DND-41 (cell line): ENCODE measurements at regions not wholly inside any gene's neighbourhood (a gene's known extent, or its start where the extent isn't known, plus 50 kb on each side); places are given as distances from the start of the nearest gene placed in this dataset.

Experiments used
- ATAC-seq: fragments of 200-7000 bp; cut with Tn5 transposase; 3 replicates; pipeline ENCODE4 v1.9.1; 2021; ENCODE audit warnings: low read depth; ENCODE audit not compliant: insufficient read depth
- DNase-seq: peaks from one replicate; pipeline ENCODE4 v3.0.0-alpha.2; 2020
- H2AFZ ChIP-seq: 2 replicates; pipeline ENCODE4 v1.6.0; 2012; ENCODE audit warnings: low read depth, low read length
- H3K27ac ChIP-seq: 2 replicates; pipeline ENCODE4 v1.5.1; 2012; ENCODE audit warnings: low read length, inconsistent platforms
- H3K27me3 ChIP-seq: fragments of 200-600 bp; sonication (generic); 2 replicates; pipeline ENCODE4 v1.6.0; 2012; ENCODE audit warnings: low read length, mild to moderate bottlenecking, inconsistent platforms; ENCODE audit not compliant: insufficient read depth, poor library complexity
- H3K36me3 ChIP-seq: 2 replicates; pipeline ENCODE4 v1.5.1; 2012; ENCODE audit warnings: low read length, inconsistent platforms; ENCODE audit not compliant: insufficient read depth
- H3K4me1 ChIP-seq: 2 replicates; pipeline ENCODE4 v1.5.1; 2012; ENCODE audit warnings: mild to moderate bottlenecking, low read length; ENCODE audit not compliant: insufficient read depth
- H3K4me2 ChIP-seq: 2 replicates; pipeline ENCODE4 v1.6.0; 2012; ENCODE audit warnings: mild to moderate bottlenecking, moderate library complexity, low read length, inconsistent platforms; ENCODE audit not compliant: insufficient read depth
- H3K4me3 ChIP-seq, 2 experiments: fragments of 200-600 bp in 1 of 2; shearing (Covaris generic) in 1 of 2; 2 replicates each; pipeline ENCODE4 v1.5.1; 2012 to 2016; ENCODE audit warnings: inconsistent platforms in 2 of 2, low read length in 2 of 2, mild to moderate bottlenecking in 2 of 2, low read depth in 1 of 2, moderate library complexity in 1 of 2
- H3K79me2 ChIP-seq: 2 replicates; pipeline ENCODE4 v1.6.0; 2012; ENCODE audit warnings: low read length, inconsistent platforms; ENCODE audit not compliant: insufficient read depth
- H3K9ac ChIP-seq: 2 replicates; pipeline ENCODE4 v1.6.0; 2012; ENCODE audit warnings: low read depth, mild to moderate bottlenecking, inconsistent platforms, low read length, moderate library complexity
- H3K9me3 ChIP-seq: 2 replicates; pipeline ENCODE4 v1.5.1; 2012; ENCODE audit warnings: low read length, moderate library complexity, mild to moderate bottlenecking, inconsistent platforms; ENCODE audit not compliant: insufficient read depth, severe bottlenecking
- H4K20me1 ChIP-seq: 2 replicates; pipeline ENCODE4 v1.6.0; 2012; ENCODE audit warnings: low read length; ENCODE audit not compliant: insufficient read depth
- EZH2 ChIP-seq: IDR thresholded peaks from 3 replicates; pipeline ENCODE4 v1.6.1; 2012; ENCODE audit warnings: borderline replicate concordance, low read depth, mild to moderate bottlenecking, moderate library complexity, low read length, inconsistent platforms; ENCODE audit not compliant: severe bottlenecking
- TF ChIP-seq, protein P1 (sequence below): IDR thresholded peaks from 2 replicates; pipeline ENCODE4 v1.5.1; 2012; ENCODE audit warnings: borderline replicate concordance, low read length, moderate library complexity, mild to moderate bottlenecking; ENCODE audit not compliant: poor library complexity, severe bottlenecking; ENCODE audit errors: extremely low read depth

DNA sequence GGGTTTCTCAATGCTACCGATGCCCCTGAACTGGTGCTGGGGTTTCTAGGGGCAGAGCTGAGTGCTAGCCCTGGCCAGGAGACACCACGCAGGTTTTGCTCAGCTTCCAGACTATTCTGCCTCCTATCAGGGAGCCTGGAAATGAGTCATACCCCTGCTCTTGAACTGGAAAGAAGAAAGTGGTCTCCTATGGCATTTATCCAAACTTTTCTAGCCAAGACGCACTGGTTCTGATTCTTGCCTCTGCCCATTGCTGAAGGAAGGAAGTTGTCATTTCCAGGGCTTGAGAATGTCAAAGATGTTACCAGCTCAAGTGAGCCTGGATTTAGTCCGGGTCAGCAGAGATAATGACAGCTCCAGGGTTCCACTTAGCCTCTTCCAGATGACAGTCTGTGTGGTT lies 561.9 kb downstream of the CDK5RAP2 start:
- H2AFZ ChIP-seq, result no peak overlapping the region
- H3K9ac ChIP-seq, result no peak overlapping the region
- H3K79me2 ChIP-seq, result no peaks in the 10 kb centered on the region
- no peak for TF ChIP-seq EZH2
- TF ChIP-seq, protein P1, sequence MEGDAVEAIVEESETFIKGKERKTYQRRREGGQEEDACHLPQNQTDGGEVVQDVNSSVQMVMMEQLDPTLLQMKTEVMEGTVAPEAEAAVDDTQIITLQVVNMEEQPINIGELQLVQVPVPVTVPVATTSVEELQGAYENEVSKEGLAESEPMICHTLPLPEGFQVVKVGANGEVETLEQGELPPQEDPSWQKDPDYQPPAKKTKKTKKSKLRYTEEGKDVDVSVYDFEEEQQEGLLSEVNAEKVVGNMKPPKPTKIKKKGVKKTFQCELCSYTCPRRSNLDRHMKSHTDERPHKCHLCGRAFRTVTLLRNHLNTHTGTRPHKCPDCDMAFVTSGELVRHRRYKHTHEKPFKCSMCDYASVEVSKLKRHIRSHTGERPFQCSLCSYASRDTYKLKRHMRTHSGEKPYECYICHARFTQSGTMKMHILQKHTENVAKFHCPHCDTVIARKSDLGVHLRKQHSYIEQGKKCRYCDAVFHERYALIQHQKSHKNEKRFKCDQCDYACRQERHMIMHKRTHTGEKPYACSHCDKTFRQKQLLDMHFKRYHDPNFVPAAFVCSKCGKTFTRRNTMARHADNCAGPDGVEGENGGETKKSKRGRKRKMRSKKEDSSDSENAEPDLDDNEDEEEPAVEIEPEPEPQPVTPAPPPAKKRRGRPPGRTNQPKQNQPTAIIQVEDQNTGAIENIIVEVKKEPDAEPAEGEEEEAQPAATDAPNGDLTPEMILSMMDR, result no peak
- H3K4me1 ChIP-seq, result no peaks in the 10 kb centered on the region
- H3K9me3 ChIP-seq, result no peaks in the 10 kb centered on the region
- H3K4me2 ChIP-seq, result no peak overlapping the region
- no peaks in the 10 kb centered on the region for H3K27me3 ChIP-seq
- no peaks in the 10 kb centered on the region for H3K36me3 ChIP-seq
- no peaks in the 10 kb centered on the region for H4K20me1 ChIP-seq
- no peak for DNase-seq
- H3K27ac ChIP-seq, result no peak overlapping the region
- H3K4me3 ChIP-seq, result no peak overlapping the region
- no peak for ATAC-seq

DNA sequence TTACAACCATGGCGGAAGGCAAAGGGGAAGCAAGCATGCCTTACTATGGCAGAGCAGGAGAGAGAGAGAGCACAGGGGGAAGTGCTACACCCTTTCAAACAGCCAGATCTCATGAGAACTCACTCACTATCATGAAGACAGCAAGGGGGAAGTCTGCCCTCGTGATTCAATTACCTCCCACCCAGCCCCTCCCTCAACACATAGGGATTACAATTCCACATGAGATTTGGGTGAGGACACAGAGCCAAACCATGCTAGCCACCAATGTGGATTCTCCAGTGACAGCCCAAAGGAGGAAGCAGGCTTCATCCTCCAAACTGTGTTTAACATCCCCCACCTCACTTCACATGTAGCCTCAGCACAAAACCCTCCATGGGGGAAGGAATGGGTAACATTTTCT lies 563.7 kb downstream of the CDK5RAP2 start:
- Histone ChIP-seq H3K9me3 (no peaks in the 10 kb centered on the region), H2AFZ (no peak overlapping the region), H3K27me3 (peaks cover 5% of the 10 kb centered on the region), H3K27ac (no peak overlapping the region), H3K4me1 (no peaks in the 10 kb centered on the region), H3K79me2 (no peaks in the 10 kb centered on the region), H3K4me2 (no peak overlapping the region), H3K4me3 (no peak overlapping the region), H3K36me3 (no peaks in the 10 kb centered on the region), H3K9ac (no peak overlapping the region), H4K20me1 (no peaks in the 10 kb centered on the region)
- no peak for TF ChIP-seq EZH2
- TF ChIP-seq, protein P1, result no peak
- DNase-seq (no peak), ATAC-seq (no peak)

DNA sequence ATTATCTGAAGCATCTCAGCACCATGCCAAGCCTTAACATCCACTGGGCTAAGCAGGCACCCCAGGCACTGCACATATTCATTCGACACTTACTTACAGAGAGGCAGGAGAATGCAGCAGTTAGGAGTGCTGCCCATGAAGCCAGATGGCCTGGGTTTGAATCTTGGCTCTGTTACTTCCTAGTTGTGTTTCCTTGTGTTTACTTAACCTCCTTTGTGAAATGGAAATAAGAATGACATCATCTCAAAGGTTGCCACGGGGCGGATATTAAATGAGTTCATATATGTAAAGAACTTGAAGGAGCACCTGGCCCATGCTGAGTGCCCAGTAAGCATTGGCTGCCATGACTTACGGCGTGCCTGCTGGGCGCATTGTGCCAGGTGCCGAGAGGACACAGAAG lies 565.2 kb downstream of the CDK5RAP2 start:
- H3K27ac ChIP-seq, result no peak overlapping the region
- H3K27me3 ChIP-seq, result peaks cover 8% of the 10 kb centered on the region
- H3K4me1 ChIP-seq, result no peaks in the 10 kb centered on the region
- no peak for DNase-seq
- H4K20me1 ChIP-seq, result no peaks in the 10 kb centered on the region
- H3K9me3 ChIP-seq, result no peaks in the 10 kb centered on the region
- H2AFZ ChIP-seq, result no peak overlapping the region
- H3K4me3 ChIP-seq, result no peak overlapping the region
- H3K36me3 ChIP-seq, result no peaks in the 10 kb centered on the region
- H3K4me2 ChIP-seq, result no peak overlapping the region
- no peak overlapping the region for H3K9ac ChIP-seq
- TF ChIP-seq, protein P1, result no peak
- TF ChIP-seq EZH2, result no peak
- ATAC-seq, result no peak
- H3K79me2 ChIP-seq, result no peaks in the 10 kb centered on the region

DNA sequence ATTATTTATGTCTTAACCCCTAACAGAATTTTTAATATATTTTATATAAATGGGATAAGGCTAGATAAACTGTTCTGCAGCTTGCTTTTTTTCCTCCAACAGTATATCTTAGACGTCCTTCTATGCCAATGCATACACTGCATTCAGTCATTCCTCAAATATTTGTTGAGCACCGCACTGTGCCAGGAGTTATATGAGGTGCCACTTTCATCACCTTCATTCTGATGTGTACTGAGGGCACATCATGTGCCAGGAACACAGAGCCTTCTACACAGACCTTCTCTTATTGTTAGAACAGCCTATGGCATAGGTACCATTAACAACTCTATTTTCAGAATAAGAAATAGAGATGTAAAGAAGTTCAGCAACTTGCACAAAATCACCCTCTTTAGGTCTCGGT lies 570.1 kb downstream of the CDK5RAP2 start:
- no peaks in the 10 kb centered on the region for H4K20me1 ChIP-seq
- no peak overlapping the region for H3K9ac ChIP-seq
- no peak overlapping the region for H3K4me2 ChIP-seq
- peaks cover 8% of the 10 kb centered on the region for H3K27me3 ChIP-seq
- no peak overlapping the region for H3K27ac ChIP-seq
- no peaks in the 10 kb centered on the region for H3K4me1 ChIP-seq
- no peaks in the 10 kb centered on the region for H3K36me3 ChIP-seq
- no peak overlapping the region for H2AFZ ChIP-seq
- DNase-seq (no peak), ATAC-seq (no peak)
- H3K79me2 ChIP-seq, result no peaks in the 10 kb centered on the region
- no peak overlapping the region for H3K4me3 ChIP-seq
- TF ChIP-seq EZH2, result no peak
- TF ChIP-seq, protein P1, result no peak
- H3K9me3 ChIP-seq, result no peaks in the 10 kb centered on the region
